ENCODE measurements at regions not wholly inside any gene's neighbourhood (a gene's known extent, or its start where the extent isn't known, plus 50 kb on each side); places are given as distances from the start of the nearest gene placed in this dataset.

GRCh38 chr6:150761771-150762170 is 103.7 kb upstream of the MTHFD1L start:
- H3K4me3 Mint-ChIP-seq: no peak overlapping the region
- H3K36me3 Mint-ChIP-seq (ENCODE audit: low read depth): no peaks in the 10 kb centered on the region
- no peaks in the 10 kb centered on the region for H3K27me3 Mint-ChIP-seq
- CTCF ChIA-PET: interaction anchor here (1.4 kb wide), 1 partner anchor 343 kb away, joined by 3 read pairs; no protein-coding TSS in a partner anchor
- no peak overlapping the region for H3K27ac Mint-ChIP-seq
- no peaks in the 10 kb centered on the region for H3K9me3 Mint-ChIP-seq
- no peaks in the 10 kb centered on the region for H3K4me1 Mint-ChIP-seq
- POLR2A ChIA-PET: no interaction called here
- no peak for DNase-seq

DNA sequence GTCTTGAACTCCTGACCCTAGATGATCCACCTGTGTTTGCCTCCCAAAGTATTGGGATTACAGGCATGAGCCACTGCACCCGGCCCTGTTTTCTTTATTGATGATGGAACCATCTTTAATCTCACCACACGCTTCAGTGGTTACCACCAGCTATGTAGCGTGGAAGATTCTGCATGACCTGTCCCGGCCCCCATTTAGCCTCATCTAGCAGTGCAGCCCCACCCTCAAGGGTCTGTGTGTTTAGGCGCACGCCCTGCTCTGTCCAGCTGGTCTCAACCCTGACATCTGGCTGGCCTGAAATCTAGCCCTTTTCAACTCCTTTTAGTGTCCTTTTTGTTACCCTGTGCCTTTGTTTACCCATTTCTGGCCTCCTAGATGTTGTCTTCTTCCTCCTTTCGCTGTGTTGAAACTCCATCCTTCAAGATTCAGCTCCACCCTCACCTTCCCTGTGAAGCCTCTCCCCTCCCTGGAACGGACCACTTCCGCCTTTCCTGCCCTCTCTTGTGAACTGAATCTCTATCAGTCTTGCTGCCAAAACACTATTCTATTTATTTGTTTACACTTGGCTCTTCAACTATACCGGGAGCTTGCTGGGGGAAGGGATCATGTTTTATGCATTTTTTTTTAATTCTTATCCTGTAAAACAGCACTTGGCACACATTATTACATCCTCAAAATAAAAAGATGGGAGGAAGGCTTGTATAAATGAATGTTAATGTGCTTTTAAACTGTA is 101.0 kb upstream of the MTHFD1L start:
- H3K27ac Mint-ChIP-seq: no peak overlapping the region
- ChIA-PET CTCF (no interaction called here), POLR2A (no interaction called here)
- no peaks in the 10 kb centered on the region for H3K27me3 Mint-ChIP-seq
- DNase-seq: no peak
- H3K4me3 Mint-ChIP-seq: no peak overlapping the region
- no peaks in the 10 kb centered on the region for H3K4me1 Mint-ChIP-seq
- H3K36me3 Mint-ChIP-seq (ENCODE audit: low read depth): no peaks in the 10 kb centered on the region
- no peaks in the 10 kb centered on the region for H3K9me3 Mint-ChIP-seq

DNA sequence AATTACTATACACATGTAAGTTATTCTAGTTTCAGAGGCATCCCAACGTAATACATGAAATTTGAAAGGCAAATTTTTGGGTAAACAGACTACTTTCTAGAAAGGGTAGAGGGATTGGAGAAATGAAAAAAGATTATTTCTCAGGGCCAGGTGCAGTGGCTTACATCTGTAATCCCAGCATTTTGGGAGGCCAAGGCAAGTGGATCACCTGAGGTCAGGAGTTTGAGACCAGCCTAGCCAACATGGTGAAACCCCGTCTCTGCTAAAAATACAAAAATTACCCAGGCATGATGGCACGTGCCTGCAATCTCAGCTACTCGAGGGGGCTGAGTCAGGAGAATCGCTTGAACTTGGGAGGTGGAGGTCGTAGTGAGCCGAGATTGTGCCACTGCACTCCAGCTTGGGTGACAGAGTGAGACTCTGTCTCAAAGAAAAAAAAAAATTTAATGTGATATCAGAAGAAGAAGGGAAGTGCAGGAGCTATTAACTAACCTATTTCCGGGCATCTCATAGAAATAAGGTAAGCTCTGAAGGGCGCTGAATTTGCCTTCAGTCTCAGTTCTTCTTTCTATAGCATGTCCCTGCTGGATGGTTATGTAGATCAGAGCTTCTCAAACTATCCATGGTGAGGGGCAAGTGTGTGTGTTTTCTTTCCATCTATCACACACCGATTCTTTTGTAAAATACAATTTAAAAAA is 100.3 kb upstream of the MTHFD1L start:
- Mint-ChIP-seq H3K9me3 (no peaks in the 10 kb centered on the region), H3K27ac (no peak overlapping the region), H3K36me3 (ENCODE audit: low read depth) (no peaks in the 10 kb centered on the region), H3K4me3 (no peak overlapping the region), H3K4me1 (no peaks in the 10 kb centered on the region), H3K27me3 (no peaks in the 10 kb centered on the region)
- CTCF ChIA-PET: no interaction called here
- no peak for DNase-seq
- POLR2A ChIA-PET: no interaction called here

GRCh38 chr6:150766201-150766997 is 99.1 kb upstream of the MTHFD1L start:
- POLR2A ChIA-PET: no interaction called here

GRCh38 chr6:150767161-150767560 is 98.3 kb upstream of the MTHFD1L start:
- no peaks in the 10 kb centered on the region for H3K9me3 Mint-ChIP-seq
- no peak for DNase-seq
- H3K4me1 Mint-ChIP-seq: no peaks in the 10 kb centered on the region
- CTCF ChIA-PET: interaction anchor here (1.4 kb wide), 1 partner anchor 50 kb away, joined by 3 read pairs; no protein-coding TSS in a partner anchor
- no peaks in the 10 kb centered on the region for H3K27me3 Mint-ChIP-seq
- no peak overlapping the region for H3K27ac Mint-ChIP-seq
- H3K36me3 Mint-ChIP-seq (ENCODE audit: low read depth): no peaks in the 10 kb centered on the region
- POLR2A ChIA-PET: no interaction called here
- H3K4me3 Mint-ChIP-seq: no peak overlapping the region

More at GRCh38 chr6:150766201-150766997, 99.1 kb upstream of the MTHFD1L start:
- Mint-ChIP-seq H3K27ac (no peak overlapping the region), H3K36me3 (ENCODE audit: low read depth) (no peaks in the 10 kb centered on the region), H3K4me3 (no peak overlapping the region), H3K4me1 (no peaks in the 10 kb centered on the region), H3K27me3 (no peaks in the 10 kb centered on the region), H3K9me3 (no peaks in the 10 kb centered on the region)
- CTCF ChIA-PET: interaction anchor here (1.4 kb wide), 1 partner anchor 51 kb away, joined by 3 read pairs; no protein-coding TSS in a partner anchor
- DNase-seq: no peak

GRCh38 chr6:150767571-150768018 is 97.9 kb upstream of the MTHFD1L start:
- Mint-ChIP-seq H3K9me3 (no peaks in the 10 kb centered on the region), H3K27ac (no peak overlapping the region), H3K27me3 (no peaks in the 10 kb centered on the region), H3K36me3 (ENCODE audit: low read depth) (no peaks in the 10 kb centered on the region), H3K4me1 (no peaks in the 10 kb centered on the region), H3K4me3 (no peak overlapping the region)
- CTCF ChIA-PET: interaction anchor here (1.4 kb wide), 1 partner anchor 50 kb away, joined by 3 read pairs; no protein-coding TSS in a partner anchor
- POLR2A ChIA-PET: no interaction called here
- DNase-seq: no peak

- no peaks in the 10 kb centered on the region for H3K4me1 Mint-ChIP-seq
Observed at GRCh38 chr6:150770637-150771036, 94.9 kb upstream of the MTHFD1L start.

DNA sequence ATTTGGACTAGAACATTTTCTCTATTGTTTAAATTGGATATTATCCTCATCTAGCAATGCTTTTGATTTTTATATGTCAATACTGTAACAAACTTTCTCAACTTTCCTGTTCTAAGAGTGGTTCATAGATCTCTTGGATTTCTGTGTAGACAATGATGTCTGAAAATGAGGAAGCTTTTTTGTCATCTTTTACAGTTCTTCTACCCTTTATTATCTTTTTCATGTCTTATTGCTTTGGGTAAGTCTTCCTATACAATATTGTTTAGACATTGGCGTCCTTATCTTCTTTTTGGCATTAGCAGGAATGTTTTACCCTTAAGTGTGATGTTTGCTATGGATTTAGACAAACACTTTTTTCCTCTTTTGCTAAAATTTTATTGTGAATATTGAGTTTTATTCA is 91.5 kb upstream of the MTHFD1L start:
- H3K4me3 Mint-ChIP-seq: no peak overlapping the region
- H3K27ac Mint-ChIP-seq: no peak overlapping the region
- CTCF ChIA-PET: no interaction called here
- no peaks in the 10 kb centered on the region for H3K36me3 Mint-ChIP-seq (ENCODE audit: low read depth)
- H3K27me3 Mint-ChIP-seq: no peaks in the 10 kb centered on the region
- H3K4me1 Mint-ChIP-seq: no peaks in the 10 kb centered on the region
- peaks cover 18% of the 10 kb centered on the region for H3K9me3 Mint-ChIP-seq
- POLR2A ChIA-PET: no interaction called here
- no peak for DNase-seq

More at GRCh38 chr6:150770637-150771036, 94.9 kb upstream of the MTHFD1L start:
- Mint-ChIP-seq H3K27me3 (no peaks in the 10 kb centered on the region), H3K9me3 (peaks cover 9% of the 10 kb centered on the region), H3K4me3 (no peak overlapping the region), H3K36me3 (ENCODE audit: low read depth) (no peaks in the 10 kb centered on the region), H3K27ac (no peak overlapping the region)
- CTCF ChIA-PET: no interaction called here
- no peak for DNase-seq
- POLR2A ChIA-PET: no interaction called here

- Mint-ChIP-seq H3K4me3 (no peak overlapping the region), H3K27ac (no peak overlapping the region)
- CTCF ChIA-PET: no interaction called here
Observed at GRCh38 chr6:150775415-150776203, 89.9 kb upstream of the MTHFD1L start.

GRCh38 chr6:150777736-150778135 is 87.8 kb upstream of the MTHFD1L start:
- Mint-ChIP-seq H3K36me3 (ENCODE audit: low read depth) (no peaks in the 10 kb centered on the region), H3K9me3 (peaks cover 18% of the 10 kb centered on the region), H3K4me1 (no peaks in the 10 kb centered on the region), H3K27ac (no peak overlapping the region), H3K4me3 (no peak overlapping the region), H3K27me3 (no peaks in the 10 kb centered on the region)
- ChIA-PET CTCF (no interaction called here), POLR2A (no interaction called here)
- DNase-seq: no peak

More at GRCh38 chr6:150775415-150776203, 89.9 kb upstream of the MTHFD1L start:
- peaks cover 18% of the 10 kb centered on the region for H3K9me3 Mint-ChIP-seq
- no peaks in the 10 kb centered on the region for H3K27me3 Mint-ChIP-seq
- H3K36me3 Mint-ChIP-seq (ENCODE audit: low read depth): no peaks in the 10 kb centered on the region
- POLR2A ChIA-PET: no interaction called here
- H3K4me1 Mint-ChIP-seq: no peaks in the 10 kb centered on the region
- DNase-seq: no peak

DNA sequence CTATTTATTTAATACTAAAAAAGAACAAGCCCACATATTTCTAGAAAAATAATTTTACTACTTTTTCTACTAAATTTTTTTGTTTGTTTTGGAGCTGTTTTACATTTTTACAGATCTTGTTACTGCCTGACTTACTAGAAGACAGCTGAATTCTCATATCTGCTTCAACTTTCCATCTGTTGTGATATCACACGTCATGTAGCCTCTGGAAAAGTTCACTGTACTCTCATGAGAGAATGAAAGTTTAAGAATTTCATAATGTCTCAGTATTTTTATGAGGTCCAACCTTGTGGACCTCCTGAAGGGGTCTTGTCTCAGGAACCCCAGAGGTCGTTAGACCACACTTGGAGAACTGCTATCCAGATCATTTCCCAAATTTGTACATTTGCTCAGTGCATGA is 81.7 kb upstream of the MTHFD1L start:
- H3K4me1 Mint-ChIP-seq: no peaks in the 10 kb centered on the region
- POLR2A ChIA-PET: no interaction called here
- no peaks in the 10 kb centered on the region for H3K9me3 Mint-ChIP-seq
- CTCF ChIA-PET: no interaction called here
- no peak for DNase-seq
- peaks cover 5% of the 10 kb centered on the region for H3K27me3 Mint-ChIP-seq
- no peaks in the 10 kb centered on the region for H3K36me3 Mint-ChIP-seq (ENCODE audit: low read depth)
- no peak overlapping the region for H3K4me3 Mint-ChIP-seq
- H3K27ac Mint-ChIP-seq: no peak overlapping the region

DNA sequence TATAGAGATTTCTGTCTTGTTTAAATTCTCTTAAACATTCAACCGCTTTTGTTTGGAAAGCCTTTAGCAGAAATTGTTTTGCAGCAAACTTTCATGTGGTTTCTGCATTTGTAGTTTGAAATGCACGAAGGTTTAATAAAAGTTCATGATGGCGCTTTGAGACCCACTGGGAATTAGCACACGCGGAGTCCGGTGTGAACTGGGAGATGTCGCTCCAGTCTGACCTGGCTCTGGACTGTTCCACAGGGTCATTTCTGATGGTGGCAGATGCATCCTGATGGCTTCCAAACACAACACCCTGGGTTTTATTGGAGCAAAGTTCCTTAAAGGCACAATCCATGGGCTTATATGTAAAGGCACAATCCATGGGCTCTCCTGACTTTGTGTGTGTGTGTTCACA is 78.1 kb upstream of the MTHFD1L start:
- H3K27me3 Mint-ChIP-seq: peaks cover 5% of the 10 kb centered on the region
- ChIA-PET POLR2A (no interaction called here), CTCF (interaction anchor here (1.0 kb wide), 1 partner anchor 28 kb away, joined by 6 read pairs; no protein-coding TSS in a partner anchor)
- no peak for DNase-seq
- H3K36me3 Mint-ChIP-seq (ENCODE audit: low read depth): no peaks in the 10 kb centered on the region
- no peaks in the 10 kb centered on the region for H3K9me3 Mint-ChIP-seq
- no peak overlapping the region for H3K4me3 Mint-ChIP-seq
- no peak overlapping the region for H3K27ac Mint-ChIP-seq
- H3K4me1 Mint-ChIP-seq: no peaks in the 10 kb centered on the region

GRCh38 chr6:150788089-150788488 is 77.4 kb upstream of the MTHFD1L start:
- Mint-ChIP-seq H3K4me3 (no peak overlapping the region), H3K36me3 (ENCODE audit: low read depth) (no peaks in the 10 kb centered on the region), H3K4me1 (no peaks in the 10 kb centered on the region), H3K27ac (no peak overlapping the region), H3K27me3 (peaks cover 4% of the 10 kb centered on the region), H3K9me3 (no peaks in the 10 kb centered on the region)
- ChIA-PET POLR2A (no interaction called here), CTCF (no interaction called here)
- DNase-seq: no peak
